GM20431 (cell line): ENCODE measurements at regions not wholly inside any gene's neighbourhood (a gene's known extent, or its start where the extent isn't known, plus 50 kb on each side); places are given as distances from the start of the nearest gene placed in this dataset.
"Not testable (repeated sequence)": the region's sequence is repeated elsewhere in the genome, so short reads cannot be mapped to it uniquely, and the experiment has no call there.

ENCODE experiments used
- in situ Hi-C: fragments of 300-500 bp; cut with MseI, MboI; formaldehyde crosslinking; loops from one replicate; pipeline ENCODE4 v1.15.0; 2020; ENCODE audit warnings: low sequenced_read_pairs; ENCODE audit not compliant: unreplicated experiment

- in situ Hi-C loops, result no loop called here
Measured at GRCh38 chr10:4434105-4434504, 391.9 kb upstream of the AKR1E2 start.

- in situ Hi-C loops, result no loop called here
Measured at GRCh38 chr10:4431114-4431863, 394.7 kb upstream of the AKR1E2 start.

GRCh38 chr10:4429571-4429970 is 396.4 kb upstream of the AKR1E2 start:
- in situ Hi-C loops, result no loop called here

- in situ Hi-C loops, result no loop called here
Measured at GRCh38 chr10:4427532-4427931, 398.5 kb upstream of the AKR1E2 start.

- in situ Hi-C loops, result no loop called here
Measured at GRCh38 chr10:4426866-4427265, 399.1 kb upstream of the AKR1E2 start.

- in situ Hi-C loops, result no loop called here
Measured at GRCh38 chr10:4409319-4409718, 416.7 kb upstream of the AKR1E2 start.

GRCh38 chr10:4407783-4408182 is 418.2 kb upstream of the AKR1E2 start:
- in situ Hi-C loops, result no loop called here

GRCh38 chr10:4405828-4406227 is 420.2 kb upstream of the AKR1E2 start:
- in situ Hi-C loops, result no loop called here

- in situ Hi-C loops, result no loop called here
Measured at GRCh38 chr10:4403638-4404252, 422.3 kb upstream of the AKR1E2 start.

- in situ Hi-C loops, result not testable (repeated sequence)
Measured at GRCh38 chr10:4401080-4401479, 424.9 kb upstream of the AKR1E2 start.

GRCh38 chr10:4399556-4399955 is 426.5 kb upstream of the AKR1E2 start:
- in situ Hi-C loops, result no loop called here

- in situ Hi-C loops, result no loop called here
Measured at GRCh38 chr10:4398602-4399001, 427.4 kb upstream of the AKR1E2 start.

GRCh38 chr10:4397337-4397736 is 428.7 kb upstream of the AKR1E2 start:
- in situ Hi-C loops, result no loop called here

GRCh38 chr10:4396401-4397283 is 429.4 kb upstream of the AKR1E2 start:
- in situ Hi-C loops, result no loop called here

GRCh38 chr10:4395731-4396130 is 430.3 kb upstream of the AKR1E2 start:
- in situ Hi-C loops, result no loop called here

GRCh38 chr10:4394455-4394854 is 431.6 kb upstream of the AKR1E2 start:
- in situ Hi-C loops, result not testable (repeated sequence)

- in situ Hi-C loops, result no loop called here
Measured at GRCh38 chr10:4391683-4392082, 434.3 kb upstream of the AKR1E2 start.

GRCh38 chr10:4390219-4390618 is 435.8 kb upstream of the AKR1E2 start:
- in situ Hi-C loops, result no loop called here

- in situ Hi-C loops, result no loop called here
Measured at GRCh38 chr10:4385231-4385870, 440.7 kb upstream of the AKR1E2 start.

- in situ Hi-C loops, result no loop called here
Measured at GRCh38 chr10:4384245-4384644, 441.8 kb upstream of the AKR1E2 start.
